ENCODE measurements at regions not wholly inside any gene's neighbourhood (a gene's known extent, or its start where the extent isn't known, plus 50 kb on each side); places are given as distances from the start of the nearest gene placed in this dataset.

DNA sequence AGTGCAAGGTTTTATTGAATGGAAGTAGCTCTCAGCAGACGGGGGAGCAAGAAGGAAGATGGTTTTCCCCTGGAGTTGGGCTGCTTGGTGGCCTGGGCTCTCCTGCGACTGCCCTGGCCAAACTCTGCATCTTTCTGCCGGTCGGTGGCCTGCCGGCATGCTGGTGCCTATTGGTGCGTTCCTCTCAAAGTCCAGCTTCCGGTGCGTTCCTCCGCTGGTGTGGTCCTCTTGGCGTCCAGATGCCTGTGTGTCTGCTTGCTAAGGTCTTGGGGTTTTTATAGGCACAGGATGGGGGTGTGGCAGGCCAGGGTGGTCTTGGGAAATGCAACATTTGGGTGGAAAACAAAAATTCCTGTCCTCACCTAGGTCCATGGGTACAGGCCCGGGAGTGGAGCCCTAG lies 567.4 kb upstream of the CNTN5 start:
- DNase-seq (ENCODE audit: low read depth) = no peak
- TF ChIP-seq, protein P1, sequence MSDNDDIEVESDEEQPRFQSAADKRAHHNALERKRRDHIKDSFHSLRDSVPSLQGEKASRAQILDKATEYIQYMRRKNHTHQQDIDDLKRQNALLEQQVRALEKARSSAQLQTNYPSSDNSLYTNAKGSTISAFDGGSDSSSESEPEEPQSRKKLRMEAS (IDR thresholded peaks at IDR 0.05; ENCODE audit: low read depth, low read length) = no peak
- TF ChIP-seq POLR2A (IDR thresholded peaks at IDR 0.05; ENCODE audit: extremely low read depth, insufficient read length) (no peak), MYC (IDR thresholded peaks at IDR 0.05; ENCODE audit: low read depth, low read length) (no peak)
- TF ChIP-seq, protein P2, sequence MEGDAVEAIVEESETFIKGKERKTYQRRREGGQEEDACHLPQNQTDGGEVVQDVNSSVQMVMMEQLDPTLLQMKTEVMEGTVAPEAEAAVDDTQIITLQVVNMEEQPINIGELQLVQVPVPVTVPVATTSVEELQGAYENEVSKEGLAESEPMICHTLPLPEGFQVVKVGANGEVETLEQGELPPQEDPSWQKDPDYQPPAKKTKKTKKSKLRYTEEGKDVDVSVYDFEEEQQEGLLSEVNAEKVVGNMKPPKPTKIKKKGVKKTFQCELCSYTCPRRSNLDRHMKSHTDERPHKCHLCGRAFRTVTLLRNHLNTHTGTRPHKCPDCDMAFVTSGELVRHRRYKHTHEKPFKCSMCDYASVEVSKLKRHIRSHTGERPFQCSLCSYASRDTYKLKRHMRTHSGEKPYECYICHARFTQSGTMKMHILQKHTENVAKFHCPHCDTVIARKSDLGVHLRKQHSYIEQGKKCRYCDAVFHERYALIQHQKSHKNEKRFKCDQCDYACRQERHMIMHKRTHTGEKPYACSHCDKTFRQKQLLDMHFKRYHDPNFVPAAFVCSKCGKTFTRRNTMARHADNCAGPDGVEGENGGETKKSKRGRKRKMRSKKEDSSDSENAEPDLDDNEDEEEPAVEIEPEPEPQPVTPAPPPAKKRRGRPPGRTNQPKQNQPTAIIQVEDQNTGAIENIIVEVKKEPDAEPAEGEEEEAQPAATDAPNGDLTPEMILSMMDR (IDR thresholded peaks at IDR 0.05; ENCODE audit: low read depth, low read length) = no peak
- no peak overlapping the region for H3K4me3 ChIP-seq (ENCODE audit: low read depth, low read length)

DNA sequence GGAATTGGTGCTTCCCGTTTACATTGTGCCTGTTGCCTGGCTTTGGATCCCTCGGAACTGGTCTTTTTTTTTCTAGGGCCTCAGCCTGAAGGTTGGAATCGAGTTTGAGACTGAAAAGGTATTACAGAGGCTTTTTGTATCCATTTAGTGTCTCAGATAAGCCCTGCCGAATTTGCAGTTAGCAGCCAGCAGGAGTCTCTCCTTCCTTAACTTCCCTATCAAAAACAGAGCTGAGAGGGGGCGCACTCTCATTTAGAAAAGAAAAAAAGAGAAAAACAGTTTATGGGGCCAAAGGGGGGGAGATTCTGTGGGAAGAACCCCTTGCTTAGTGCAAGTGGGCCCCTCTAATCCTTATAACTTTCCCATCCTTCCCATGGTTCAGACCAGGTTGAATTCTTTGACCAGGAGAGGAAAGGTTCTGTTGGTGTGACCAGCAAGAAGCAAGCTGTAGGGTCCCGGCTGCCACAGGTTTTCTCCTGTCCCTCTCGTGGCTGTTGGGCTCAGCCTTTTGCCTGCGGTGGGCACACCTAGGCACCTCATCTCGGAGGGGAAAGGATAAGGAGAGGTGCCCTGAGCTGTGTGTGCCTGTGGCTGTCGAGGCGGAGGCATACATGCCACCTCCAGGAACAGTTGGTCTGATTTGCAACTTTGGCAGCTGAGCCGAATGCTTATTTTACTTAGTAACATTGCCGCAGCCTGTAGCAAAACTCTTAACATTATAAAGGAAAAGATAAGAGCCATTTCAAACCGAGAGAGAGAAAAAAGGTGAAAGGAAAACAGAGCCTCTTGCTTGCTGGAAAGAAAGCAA lies 565.0 kb upstream of the CNTN5 start:
- TF ChIP-seq, protein P1 (IDR thresholded peaks at IDR 0.05; ENCODE audit: low read depth, low read length) = no peak
- TF ChIP-seq POLR2A (IDR thresholded peaks at IDR 0.05; ENCODE audit: extremely low read depth, insufficient read length) = no peak
- no peak for TF ChIP-seq MYC (IDR thresholded peaks at IDR 0.05; ENCODE audit: low read depth, low read length)
- TF ChIP-seq, protein P2 (IDR thresholded peaks at IDR 0.05; ENCODE audit: low read depth, low read length) = peak; percentile 36
- peak; percentile 15 for DNase-seq (ENCODE audit: low read depth)
- H3K4me3 ChIP-seq (ENCODE audit: low read depth, low read length) = no peak overlapping the region

DNA sequence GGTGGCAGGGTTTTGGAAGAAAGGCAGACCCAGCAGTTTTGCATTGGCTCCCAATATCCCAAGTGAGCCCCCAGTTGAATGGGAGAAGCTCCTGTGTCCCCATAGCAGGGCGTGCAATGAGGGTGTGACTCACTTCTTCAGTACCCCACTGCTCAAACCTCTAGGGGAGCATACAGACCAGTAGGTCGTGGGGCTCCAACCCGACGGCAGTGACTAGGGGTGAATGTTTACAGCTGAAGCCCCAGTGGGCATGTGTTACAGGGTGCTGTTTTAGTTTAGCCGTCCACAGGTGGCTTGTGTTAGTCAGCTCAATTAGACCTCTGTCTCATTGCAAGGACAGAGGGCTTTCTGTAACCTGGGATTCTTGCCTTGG lies 564.5 kb upstream of the CNTN5 start:
- no peak overlapping the region for H3K4me3 ChIP-seq (ENCODE audit: low read depth, low read length)
- TF ChIP-seq, protein P2 (IDR thresholded peaks at IDR 0.05; ENCODE audit: low read depth, low read length) = no peak
- TF ChIP-seq POLR2A (IDR thresholded peaks at IDR 0.05; ENCODE audit: extremely low read depth, insufficient read length) = no peak
- TF ChIP-seq, protein P1 (IDR thresholded peaks at IDR 0.05; ENCODE audit: low read depth, low read length) = no peak
- no peak for TF ChIP-seq MYC (IDR thresholded peaks at IDR 0.05; ENCODE audit: low read depth, low read length)
- DNase-seq (ENCODE audit: low read depth) = no peak

DNA sequence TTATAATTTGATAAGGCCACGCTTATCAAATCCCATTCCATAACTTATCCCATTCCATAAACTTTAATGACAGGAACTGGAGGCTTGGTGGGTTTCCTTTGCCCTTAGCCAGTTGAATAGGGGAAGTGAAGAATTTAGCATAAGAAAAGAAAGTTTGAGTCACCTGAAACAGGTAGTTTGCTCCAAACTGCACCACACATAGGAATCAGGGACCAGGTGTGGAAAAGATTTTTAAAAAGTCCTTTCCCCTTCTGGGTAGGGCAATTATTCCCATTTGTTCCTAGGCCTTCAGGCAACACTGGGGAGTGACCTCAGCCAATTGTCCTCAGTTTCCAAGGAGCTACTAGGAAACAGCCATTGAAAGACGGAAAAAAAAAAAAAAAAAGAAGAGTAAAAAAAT lies 525.7 kb upstream of the CNTN5 start:
- DNase-seq (ENCODE audit: low read depth) = no peak
- TF ChIP-seq, protein P1 (IDR thresholded peaks at IDR 0.05; ENCODE audit: low read depth, low read length) = no peak
- TF ChIP-seq, protein P2 (IDR thresholded peaks at IDR 0.05; ENCODE audit: low read depth, low read length) = no peak
- no peak for TF ChIP-seq POLR2A (IDR thresholded peaks at IDR 0.05; ENCODE audit: extremely low read depth, insufficient read length)
- no peak for TF ChIP-seq MYC (IDR thresholded peaks at IDR 0.05; ENCODE audit: low read depth, low read length)
- H3K4me3 ChIP-seq (ENCODE audit: low read depth, low read length) = no peak overlapping the region

- no peak for TF ChIP-seq MYC (IDR thresholded peaks at IDR 0.05; ENCODE audit: low read depth, low read length)
- no peak for TF ChIP-seq POLR2A (IDR thresholded peaks at IDR 0.05; ENCODE audit: extremely low read depth, insufficient read length)
Measured at GRCh38 chr11:98495601-98496000, 525.1 kb upstream of the CNTN5 start.

GRCh38 chr11:98507208-98507607 lies 513.5 kb upstream of the CNTN5 start:
- no peak overlapping the region for H3K4me3 ChIP-seq (ENCODE audit: low read depth, low read length)
- DNase-seq (ENCODE audit: low read depth) = no peak
- TF ChIP-seq MYC (IDR thresholded peaks at IDR 0.05; ENCODE audit: low read depth, low read length) (no peak), POLR2A (IDR thresholded peaks at IDR 0.05; ENCODE audit: extremely low read depth, insufficient read length) (no peak)
- TF ChIP-seq, protein P1 (IDR thresholded peaks at IDR 0.05; ENCODE audit: low read depth, low read length) = no peak
- TF ChIP-seq, protein P2 (IDR thresholded peaks at IDR 0.05; ENCODE audit: low read depth, low read length) = no peak

More at GRCh38 chr11:98495601-98496000, 525.1 kb upstream of the CNTN5 start:
- no peak overlapping the region for H3K4me3 ChIP-seq (ENCODE audit: low read depth, low read length)
- DNase-seq (ENCODE audit: low read depth) = no peak

Measured in NB4 (cell line).